Right cardiac atrium (tissue), 5 donors: ENCODE measurements at regions not wholly inside any gene's neighbourhood (a gene's known extent, or its start where the extent isn't known, plus 50 kb on each side); places are given as distances from the start of the nearest gene placed in this dataset.

Experiments
- ATAC-seq, 2 donors: fragments of 200-7000 bp; cut with Tn5 transposase; one replicate each; pipeline versions ENCODE4 v1.8.0 to v1.9.1; 2020; ENCODE audit warnings: moderate library complexity in 2 of 2, mild to moderate bottlenecking in 1 of 2
- DNase-seq, 3 donors: peaks; one replicate each; pipeline ENCODE4 v3.0.0-alpha.2; 2020
- H3K27ac ChIP-seq: one replicate; pipeline ENCODE4 v1.5.1; 2013; ENCODE audit warnings: mild to moderate bottlenecking, low read length, control low read depth, moderate library complexity
- H3K27me3 ChIP-seq: one replicate; pipeline ENCODE4 v1.6.1; 2013; ENCODE audit not compliant: control insufficient read depth, insufficient read depth
- H3K4me1 ChIP-seq: one replicate; pipeline ENCODE4 v1.6.1; 2013; ENCODE audit warnings: low read length; ENCODE audit not compliant: control insufficient read depth, insufficient read depth
- H3K4me3 ChIP-seq: one replicate; pipeline ENCODE4 v1.5.1; 2013; ENCODE audit warnings: low read length, control low read depth
- H3K9me3 ChIP-seq: one replicate; pipeline ENCODE4 v1.6.1; 2013; ENCODE audit warnings: low read length; ENCODE audit not compliant: control insufficient read depth
- WGBS: extraction: QIAGEN DNeasy Blood & Tissue Kit; methylation state at CpG from one replicate; pipeline ENCODE4 v1.1.7; 2013; 5-methylcytosine and 5-hydroxymethylcytosine counted together
- intact Hi-C, 4 donors: fragments of 100-400 bp; cut with DNase I; formaldehyde crosslinking; loops; one replicate each; pipeline versions ENCODE4 v1.11.0 to v1.14.0; 2022 to 2023
- donor health status: healthy with polysubstance abuse.
- donor health status: DM: no; HTN: yes; CAD: no.
- donor health status: DM: no; HTN: no; CAD: no.
- donor health status: DM: no; HTN: yes; CAD: no; lungs with severe emphysema.
- donor health status: DM: yes; HTN: yes; CAD: no.

- intact Hi-C loops = no loop called here
- no peak for DNase-seq
- Histone ChIP-seq H3K27me3 (no peaks in the 10 kb centered on the region), H3K4me3 (no peak overlapping the region), H3K4me1 (no peaks in the 10 kb centered on the region), H3K27ac (no peak overlapping the region), H3K9me3 (no peaks in the 10 kb centered on the region)
- ATAC-seq = no peak
- WGBS = 89% methylated on average over 8 of the region's 8 CpGs
Observed at GRCh38 chr5:26229848-26230247, 808.5 kb downstream of the CDH9 start.

- ATAC-seq = no peak
- Histone ChIP-seq H3K27ac (no peak overlapping the region), H3K4me3 (no peak overlapping the region), H3K27me3 (no peaks in the 10 kb centered on the region), H3K4me1 (no peaks in the 10 kb centered on the region), H3K9me3 (peaks cover 2% of the 10 kb centered on the region)
- WGBS = 75% methylated on average over 6 of the region's 6 CpGs
- no peak for DNase-seq
- intact Hi-C loops = no loop called here
Observed at GRCh38 chr5:26227245-26227644, 811.1 kb downstream of the CDH9 start.

GRCh38 chr5:26205121-26205520 is 833.3 kb downstream of the CDH9 start:
- Histone ChIP-seq H3K27ac (no peak overlapping the region), H3K27me3 (no peaks in the 10 kb centered on the region), H3K9me3 (no peaks in the 10 kb centered on the region), H3K4me1 (no peaks in the 10 kb centered on the region), H3K4me3 (no peak overlapping the region)
- ATAC-seq = no peak
- intact Hi-C loops = no loop called here
- 85% methylated on average over 2 of the region's 2 CpGs for WGBS
- no peak for DNase-seq

GRCh38 chr5:26193626-26194025 is 844.8 kb downstream of the CDH9 start:
- Histone ChIP-seq H3K9me3 (peaks cover 2% of the 10 kb centered on the region), H3K4me1 (no peaks in the 10 kb centered on the region), H3K27me3 (no peaks in the 10 kb centered on the region), H3K4me3 (no peak overlapping the region), H3K27ac (no peak overlapping the region)
- WGBS = 59% methylated on average over 5 of the region's 5 CpGs
- ATAC-seq (no peak), DNase-seq (no peak)
- intact Hi-C loops = no loop called here

GRCh38 chr5:26192486-26192885 is 845.9 kb downstream of the CDH9 start:
- no peak for ATAC-seq
- Histone ChIP-seq H3K4me3 (no peak overlapping the region), H3K9me3 (peaks cover 2% of the 10 kb centered on the region), H3K27me3 (no peaks in the 10 kb centered on the region), H3K4me1 (no peaks in the 10 kb centered on the region), H3K27ac (no peak overlapping the region)
- intact Hi-C loops = no loop called here
- DNase-seq = no peak

- 92% methylated on average over 1 of the region's 1 CpG for WGBS
- Histone ChIP-seq H3K4me1 (no peaks in the 10 kb centered on the region), H3K27me3 (no peaks in the 10 kb centered on the region), H3K4me3 (no peak overlapping the region), H3K9me3 (peaks cover 1% of the 10 kb centered on the region), H3K27ac (no peak overlapping the region)
- DNase-seq = no peak
- no peak for ATAC-seq
- intact Hi-C loops = no loop called here
Observed at GRCh38 chr5:26181582-26181981, 856.8 kb downstream of the CDH9 start.

- no peak for ATAC-seq
- H3K9me3 ChIP-seq = no peaks in the 10 kb centered on the region
- 77% methylated on average over 7 of the region's 7 CpGs for WGBS
- DNase-seq = no peak
- intact Hi-C loops = no loop called here
- H3K4me1 ChIP-seq = no peaks in the 10 kb centered on the region
- no peak overlapping the region for H3K27ac ChIP-seq
- H3K4me3 ChIP-seq = no peak overlapping the region
- no peaks in the 10 kb centered on the region for H3K27me3 ChIP-seq
Observed at GRCh38 chr5:26148569-26149107, 889.7 kb downstream of the CDH9 start.

GRCh38 chr5:26143259-26143658 is 895.1 kb downstream of the CDH9 start:
- 61% methylated on average over 2 of the region's 2 CpGs for WGBS
- ATAC-seq = no peak
- H3K27me3 ChIP-seq = no peaks in the 10 kb centered on the region
- no peaks in the 10 kb centered on the region for H3K4me1 ChIP-seq
- intact Hi-C loops = no loop called here
- no peak for DNase-seq
- H3K27ac ChIP-seq = no peak overlapping the region
- no peak overlapping the region for H3K4me3 ChIP-seq
- no peaks in the 10 kb centered on the region for H3K9me3 ChIP-seq

- no peaks in the 10 kb centered on the region for H3K9me3 ChIP-seq
- H3K4me3 ChIP-seq = no peak overlapping the region
- WGBS = 41% methylated on average over 6 of the region's 6 CpGs
- H3K27ac ChIP-seq = no peak overlapping the region
- intact Hi-C loops = no loop called here
- no peaks in the 10 kb centered on the region for H3K4me1 ChIP-seq
- DNase-seq (no peak), ATAC-seq (no peak)
- H3K27me3 ChIP-seq = no peaks in the 10 kb centered on the region
Observed at GRCh38 chr5:26121338-26121737, 917.0 kb downstream of the CDH9 start.

GRCh38 chr5:26104175-26104574 is 934.2 kb downstream of the CDH9 start:
- Histone ChIP-seq H3K9me3 (no peaks in the 10 kb centered on the region), H3K27ac (no peak overlapping the region), H3K27me3 (no peaks in the 10 kb centered on the region), H3K4me1 (no peaks in the 10 kb centered on the region), H3K4me3 (no peak overlapping the region)
- WGBS = 71% methylated on average over 2 of the region's 2 CpGs
- DNase-seq (no peak), ATAC-seq (no peak)
- intact Hi-C loops = no loop called here

- Histone ChIP-seq H3K4me3 (no peak overlapping the region), H3K9me3 (no peaks in the 10 kb centered on the region), H3K27ac (no peak overlapping the region), H3K27me3 (no peaks in the 10 kb centered on the region), H3K4me1 (no peaks in the 10 kb centered on the region)
- 75% methylated on average over 1 of the region's 1 CpG for WGBS
- DNase-seq = no peak
- intact Hi-C loops = no loop called here
- ATAC-seq = no peak
Observed at GRCh38 chr5:26060212-26060611, 978.2 kb downstream of the CDH9 start.

- Histone ChIP-seq H3K27me3 (no peaks in the 10 kb centered on the region), H3K4me1 (no peaks in the 10 kb centered on the region), H3K27ac (no peak overlapping the region), H3K9me3 (no peaks in the 10 kb centered on the region), H3K4me3 (no peak overlapping the region)
- 56% methylated on average over 1 of the region's 1 CpG for WGBS
- intact Hi-C loops = no loop called here
- DNase-seq = no peak
- ATAC-seq = no peak
Observed at GRCh38 chr5:26054594-26054993, 983.8 kb downstream of the CDH9 start.
